CD4-positive, CD25-positive, alpha-beta regulatory T cell (primary cell): ENCODE measurements at regions not wholly inside any gene's neighbourhood (a gene's known extent, or its start where the extent isn't known, plus 50 kb on each side); places are given as distances from the start of the nearest gene placed in this dataset.
"Not testable (repeated sequence)": the region's sequence is repeated elsewhere in the genome, so short reads cannot be mapped to it uniquely, and the experiment has no call there.

Source experiments
- ATAC-seq, 2 donors: fragments of 150-1000 bp; cut with Tn5 transposase; one replicate each; pipeline ENCODE4 v1.10.0; 2021; ENCODE audit warnings: low read depth in 2 of 2, moderate number of reproducible peaks in 2 of 2, moderate library complexity in 1 of 2
- DNase-seq, 3 donors: peaks; one replicate each; pipeline versions ENCODE4 v3.0.0 to v3.0.0-alpha.2; 2012 to 2022; ENCODE audit warnings: mixed read lengths in 1 of 3
- H3K27ac ChIP-seq: one replicate; pipeline ENCODE4 v1.7.0; 2013; ENCODE audit warnings: mild to moderate bottlenecking, low read length; ENCODE audit not compliant: insufficient read depth, poor library complexity, severe bottlenecking
- H3K27me3 ChIP-seq: one replicate; pipeline ENCODE4 v1.7.0; 2013; ENCODE audit warnings: low read length; ENCODE audit not compliant: control insufficient read depth, insufficient read depth
- H3K36me3 ChIP-seq: one replicate; pipeline ENCODE4 v1.7.0; 2013; ENCODE audit warnings: mild to moderate bottlenecking, low read length, moderate library complexity; ENCODE audit not compliant: control insufficient read depth, insufficient read depth
- H3K4me1 ChIP-seq: 2 replicates; pipeline ENCODE4 v1.7.0; 2013; ENCODE audit warnings: mild to moderate bottlenecking, low read length; ENCODE audit not compliant: insufficient read depth, control insufficient read depth, poor library complexity, severe bottlenecking
- H3K4me3 ChIP-seq: one replicate; pipeline ENCODE4 v1.7.0; 2013; ENCODE audit warnings: low read depth, mild to moderate bottlenecking, low read length, moderate library complexity
- H3K9me3 ChIP-seq, 2 experiments: 1 replicate in 1 of 2; 2 replicates in 1 of 2; pipeline ENCODE4 v1.7.0; 2013; ENCODE audit warnings: low read length in 2 of 2, mild to moderate bottlenecking in 1 of 2, moderate library complexity in 1 of 2; ENCODE audit not compliant: control insufficient read depth in 2 of 2
- H3K27ac Mint-ChIP-seq, 3 donors: one replicate each; pipeline ENCODE4 v1.8.0; 2020 to 2022; ENCODE audit warnings: mild to moderate bottlenecking in 3 of 3, mixed read lengths in 3 of 3, moderate library complexity in 2 of 3
- H3K27me3 Mint-ChIP-seq: one replicate; pipeline ENCODE4 v1.8.0; 2022; ENCODE audit warnings: mild to moderate bottlenecking, mixed read lengths
- H3K36me3 Mint-ChIP-seq: one replicate; pipeline ENCODE4 v1.8.0; 2020; ENCODE audit warnings: mixed read lengths
- H3K4me1 Mint-ChIP-seq, 4 donors: one replicate each; pipeline ENCODE4 v1.8.0; 2020 to 2022; ENCODE audit warnings: mixed read lengths in 4 of 4, mild to moderate bottlenecking in 1 of 4
- H3K4me3 Mint-ChIP-seq, 4 donors: one replicate each; pipeline ENCODE4 v1.8.0; 2020 to 2022; ENCODE audit warnings: mild to moderate bottlenecking in 4 of 4, mixed read lengths in 4 of 4, moderate library complexity in 3 of 4
- H3K9me3 Mint-ChIP-seq, 7 donors: one replicate each; pipeline ENCODE4 v1.8.0; 2020 to 2022; ENCODE audit warnings: mixed read lengths in 7 of 7, mild to moderate bottlenecking in 3 of 7, moderate library complexity in 2 of 7

- ATAC-seq (no peak), DNase-seq (no peak)
- Histone ChIP-seq H3K36me3 (no peaks in the 10 kb centered on the region), H3K27ac (no peak overlapping the region), H3K9me3 (no peaks in the 10 kb centered on the region), H3K4me3 (no peak overlapping the region), H3K27me3 (no peaks in the 10 kb centered on the region), H3K4me1 (no peaks in the 10 kb centered on the region)
- Mint-ChIP-seq H3K9me3 (peaks cover 0 to 5% (median 3%) of the 10 kb centered on the region in 7 donors), H3K4me3 (no peak overlapping the region), H3K27ac (no peak overlapping the region), H3K36me3 (no peaks in the 10 kb centered on the region), H3K4me1 (peaks cover 0 to 14% (median 7%) of the 10 kb centered on the region in 4 donors), H3K27me3 (no peaks in the 10 kb centered on the region)
These were observed 173.9 kb downstream of the NDUFA12 start for GRCh38 chr12:94829552-94829951.

GRCh38 chr12:94819011-94819410 lies 168.7 kb upstream of the TMCC3 start:
- Histone ChIP-seq H3K27me3 (no peaks in the 10 kb centered on the region), H3K9me3 (peaks cover 0 to under 1% of the 10 kb centered on the region in 2 experiments), H3K36me3 (no peaks in the 10 kb centered on the region), H3K4me1 (no peaks in the 10 kb centered on the region), H3K27ac (no peak overlapping the region), H3K4me3 (no peak overlapping the region)
- ATAC-seq (no peak), DNase-seq (no peak)
- H3K9me3 Mint-ChIP-seq: peaks cover 0 to 5% (median 2%) of the 10 kb centered on the region in 7 donors
- peaks cover 16% of the 10 kb centered on the region for H3K27me3 Mint-ChIP-seq
- no peak overlapping the region for H3K4me3 Mint-ChIP-seq
- peak overlapping the region in 1 of 3 donors; percentile 28 for H3K27ac Mint-ChIP-seq
- H3K36me3 Mint-ChIP-seq: no peaks in the 10 kb centered on the region
- no peaks in the 10 kb centered on the region for H3K4me1 Mint-ChIP-seq

GRCh38 chr12:94817695-94818075 lies 167.3 kb upstream of the TMCC3 start:
- H3K4me1 ChIP-seq: no peaks in the 10 kb centered on the region
- DNase-seq (no peak), ATAC-seq (no peak)
- no peak overlapping the region for H3K27ac ChIP-seq
- Mint-ChIP-seq H3K4me3 (no peak overlapping the region), H3K9me3 (peaks cover 0 to 13% (median 5%) of the 10 kb centered on the region in 7 donors), H3K36me3 (no peaks in the 10 kb centered on the region), H3K27ac (no peak overlapping the region), H3K4me1 (no peaks in the 10 kb centered on the region), H3K27me3 (peaks cover 21% of the 10 kb centered on the region)
- no peaks in the 10 kb centered on the region for H3K36me3 ChIP-seq
- no peaks in the 10 kb centered on the region for H3K27me3 ChIP-seq
- H3K9me3 ChIP-seq: peaks cover 11 to 13% of the 10 kb centered on the region in 2 experiments
- H3K4me3 ChIP-seq: no peak overlapping the region

GRCh38 chr12:94817201-94817600 lies 166.8 kb upstream of the TMCC3 start:
- not testable (repeated sequence) for H3K36me3 ChIP-seq, H3K36me3 Mint-ChIP-seq, H3K27ac Mint-ChIP-seq, H3K4me1 Mint-ChIP-seq, ATAC-seq, H3K27ac ChIP-seq, H3K4me3 ChIP-seq, H3K27me3 ChIP-seq, DNase-seq, H3K4me3 Mint-ChIP-seq, H3K4me1 ChIP-seq
- Mint-ChIP-seq H3K27me3 (peaks cover 19% of the 10 kb centered on the region), H3K9me3 (peaks cover 0 to 16% (median 5%) of the 10 kb centered on the region in 7 donors)
- peaks cover 16 to 18% of the 10 kb centered on the region in 2 experiments for H3K9me3 ChIP-seq

- Mint-ChIP-seq H3K27me3 (peaks cover 15% of the 10 kb centered on the region), H3K9me3 (peaks cover 0 to 16% (median 6%) of the 10 kb centered on the region in 7 donors)
- H3K27ac ChIP-seq, H3K4me1 Mint-ChIP-seq, H3K36me3 Mint-ChIP-seq, H3K4me3 Mint-ChIP-seq, H3K36me3 ChIP-seq, H3K4me1 ChIP-seq, DNase-seq, H3K4me3 ChIP-seq, ATAC-seq, H3K27me3 ChIP-seq, H3K27ac Mint-ChIP-seq: not testable (repeated sequence)
- H3K9me3 ChIP-seq: peaks cover 19 to 23% of the 10 kb centered on the region in 2 experiments
These were observed 166.4 kb upstream of the TMCC3 start for GRCh38 chr12:94816746-94817145.

GRCh38 chr12:94815958-94816357 lies 165.6 kb upstream of the TMCC3 start:
- Histone ChIP-seq H3K27ac (no peak overlapping the region), H3K4me1 (no peaks in the 10 kb centered on the region), H3K27me3 (no peaks in the 10 kb centered on the region), H3K4me3 (no peak overlapping the region), H3K9me3 (peaks cover 19 to 25% of the 10 kb centered on the region in 2 experiments), H3K36me3 (no peaks in the 10 kb centered on the region)
- H3K4me3 Mint-ChIP-seq: no peak overlapping the region
- H3K36me3 Mint-ChIP-seq: no peaks in the 10 kb centered on the region
- H3K27ac Mint-ChIP-seq: no peak overlapping the region
- H3K9me3 Mint-ChIP-seq: peaks cover 0 to 24% (median 10%) of the 10 kb centered on the region in 7 donors
- no peaks in the 10 kb centered on the region for H3K4me1 Mint-ChIP-seq
- DNase-seq (no peak), ATAC-seq (no peak)
- H3K27me3 Mint-ChIP-seq: peaks cover 15% of the 10 kb centered on the region

- DNase-seq: no peak
- Histone ChIP-seq H3K36me3 (no peaks in the 10 kb centered on the region), H3K9me3 (peaks cover 19 to 25% of the 10 kb centered on the region in 2 experiments), H3K27me3 (no peaks in the 10 kb centered on the region), H3K4me1 (no peaks in the 10 kb centered on the region), H3K27ac (no peak overlapping the region), H3K4me3 (no peak overlapping the region)
- H3K9me3 Mint-ChIP-seq: peaks cover 0 to 26% (median 10%) of the 10 kb centered on the region in 7 donors
- no peak for ATAC-seq
- H3K27me3 Mint-ChIP-seq: peaks cover 15% of the 10 kb centered on the region
- H3K4me1 Mint-ChIP-seq: no peaks in the 10 kb centered on the region
- no peak overlapping the region for H3K4me3 Mint-ChIP-seq
- no peak overlapping the region for H3K27ac Mint-ChIP-seq
- no peaks in the 10 kb centered on the region for H3K36me3 Mint-ChIP-seq
These were observed 165.1 kb upstream of the TMCC3 start for GRCh38 chr12:94815450-94815849.

GRCh38 chr12:94813314-94813713 lies 163.0 kb upstream of the TMCC3 start:
- H3K4me3 ChIP-seq: no peak overlapping the region
- H3K27ac ChIP-seq: no peak overlapping the region
- H3K9me3 Mint-ChIP-seq: peaks cover 0 to 26% (median 15%) of the 10 kb centered on the region in 7 donors
- no peaks in the 10 kb centered on the region for H3K4me1 Mint-ChIP-seq
- DNase-seq (no peak), ATAC-seq (no peak)
- H3K36me3 ChIP-seq: no peaks in the 10 kb centered on the region
- H3K9me3 ChIP-seq: peaks cover 19 to 25% of the 10 kb centered on the region in 2 experiments
- peaks cover 12% of the 10 kb centered on the region for H3K27me3 Mint-ChIP-seq
- no peaks in the 10 kb centered on the region for H3K4me1 ChIP-seq
- no peaks in the 10 kb centered on the region for H3K36me3 Mint-ChIP-seq
- H3K27ac Mint-ChIP-seq: no peak overlapping the region
- no peak overlapping the region for H3K4me3 Mint-ChIP-seq
- H3K27me3 ChIP-seq: no peaks in the 10 kb centered on the region
